ENCODE measurements at regions not wholly inside any gene's neighbourhood (a gene's known extent, or its start where the extent isn't known, plus 50 kb on each side); places are given as distances from the start of the nearest gene placed in this dataset.

GRCh38 chr11:116560589-116560988 lies 212.2 kb downstream of the BUD13 start:
- TF ChIP-seq, protein P1, sequence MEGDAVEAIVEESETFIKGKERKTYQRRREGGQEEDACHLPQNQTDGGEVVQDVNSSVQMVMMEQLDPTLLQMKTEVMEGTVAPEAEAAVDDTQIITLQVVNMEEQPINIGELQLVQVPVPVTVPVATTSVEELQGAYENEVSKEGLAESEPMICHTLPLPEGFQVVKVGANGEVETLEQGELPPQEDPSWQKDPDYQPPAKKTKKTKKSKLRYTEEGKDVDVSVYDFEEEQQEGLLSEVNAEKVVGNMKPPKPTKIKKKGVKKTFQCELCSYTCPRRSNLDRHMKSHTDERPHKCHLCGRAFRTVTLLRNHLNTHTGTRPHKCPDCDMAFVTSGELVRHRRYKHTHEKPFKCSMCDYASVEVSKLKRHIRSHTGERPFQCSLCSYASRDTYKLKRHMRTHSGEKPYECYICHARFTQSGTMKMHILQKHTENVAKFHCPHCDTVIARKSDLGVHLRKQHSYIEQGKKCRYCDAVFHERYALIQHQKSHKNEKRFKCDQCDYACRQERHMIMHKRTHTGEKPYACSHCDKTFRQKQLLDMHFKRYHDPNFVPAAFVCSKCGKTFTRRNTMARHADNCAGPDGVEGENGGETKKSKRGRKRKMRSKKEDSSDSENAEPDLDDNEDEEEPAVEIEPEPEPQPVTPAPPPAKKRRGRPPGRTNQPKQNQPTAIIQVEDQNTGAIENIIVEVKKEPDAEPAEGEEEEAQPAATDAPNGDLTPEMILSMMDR (conservative IDR thresholded peaks at IDR 0.05 in 1 of 2, IDR thresholded peaks at IDR 0.05 in 1 of 2; ENCODE audit: extremely low read depth in 1 of 2, insufficient read depth in 1 of 2, low read depth in 1 of 2, low read length in 2 of 2): no peak
- no peak for TF ChIP-seq EZH2 (IDR thresholded peaks at IDR 0.05; ENCODE audit: borderline replicate concordance, low read length)

Data from mammary epithelial cell (primary cell).